GM19043 (cell line): ENCODE measurements at regions not wholly inside any gene's neighbourhood (a gene's known extent, or its start where the extent isn't known, plus 50 kb on each side); places are given as distances from the start of the nearest gene placed in this dataset.
"Not testable (repeated sequence)": the region's sequence is repeated elsewhere in the genome, so short reads cannot be mapped to it uniquely, and the experiment has no call there.

Experiments
- ATAC-seq: cut with Tn5 transposase; IDR thresholded peaks from one replicate; pipeline ENCODE4 v1.9.1; 2021; ENCODE audit warnings: low read depth; ENCODE audit not compliant: unreplicated experiment

DNA sequence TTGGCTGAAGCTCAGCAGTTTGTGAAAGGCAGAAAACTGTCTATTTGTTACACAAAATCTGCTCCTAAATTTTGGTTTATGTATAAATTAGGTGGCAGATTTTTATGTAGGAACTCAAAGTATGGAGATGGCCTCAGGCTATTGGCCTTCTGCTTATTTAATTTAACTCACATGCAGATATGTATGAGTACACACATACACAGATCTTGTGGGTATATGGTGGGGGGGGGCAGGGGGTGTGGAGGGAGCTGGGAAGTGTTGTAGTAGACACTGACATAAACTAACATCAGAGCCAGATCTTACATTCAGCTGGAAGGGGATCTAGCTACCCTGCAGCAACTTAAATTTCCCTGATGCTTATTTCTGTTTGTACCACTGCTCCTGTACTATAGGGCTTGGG is 170.8 kb downstream of the EPM2A start:
- ATAC-seq = no peak

DNA sequence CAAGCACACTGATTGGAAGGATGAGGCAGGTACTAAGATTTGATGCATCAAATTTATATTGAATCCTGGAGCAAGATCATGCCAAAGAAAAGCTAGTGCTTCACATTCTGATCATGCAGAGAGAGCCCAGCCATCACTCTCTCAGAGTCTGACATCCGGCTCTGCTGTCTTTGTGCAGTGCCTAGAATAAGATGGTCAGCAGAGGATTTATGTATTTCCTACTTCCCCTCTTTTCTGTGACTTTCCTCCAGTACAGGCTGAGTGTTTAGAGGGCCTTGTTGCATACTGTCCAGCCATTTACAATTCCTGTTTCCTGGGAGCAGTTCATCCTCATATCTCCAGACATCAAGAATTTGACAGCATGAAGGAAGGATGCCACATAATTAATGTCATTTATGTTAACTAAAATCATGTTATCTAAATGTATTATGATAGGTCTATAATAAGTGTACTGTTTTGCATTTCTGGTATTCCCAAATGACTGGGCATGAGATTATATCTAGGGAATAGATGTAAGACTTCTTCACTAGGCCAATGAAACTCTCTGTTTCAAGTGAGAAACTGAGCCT is 167.6 kb downstream of the EPM2A start:
- no peak for ATAC-seq

DNA sequence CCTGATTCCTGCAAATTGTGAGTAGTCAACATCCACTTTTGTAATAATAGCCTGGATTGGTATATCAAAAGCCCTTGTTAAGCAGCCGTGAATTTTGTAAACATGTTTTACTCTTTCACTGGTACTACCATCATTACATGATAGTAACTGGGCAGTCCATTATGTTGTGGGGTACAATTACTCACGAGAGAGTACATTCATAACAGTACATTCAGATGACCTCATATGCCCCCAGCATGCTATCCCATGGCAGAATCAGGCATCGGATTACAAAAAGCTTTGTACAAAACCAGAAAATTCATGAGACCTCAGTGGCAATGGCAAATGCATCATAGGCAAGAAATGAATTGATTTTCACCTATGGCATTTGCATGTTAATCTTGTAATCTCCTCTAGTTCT is 166.2 kb downstream of the EPM2A start:
- ATAC-seq = no peak

DNA sequence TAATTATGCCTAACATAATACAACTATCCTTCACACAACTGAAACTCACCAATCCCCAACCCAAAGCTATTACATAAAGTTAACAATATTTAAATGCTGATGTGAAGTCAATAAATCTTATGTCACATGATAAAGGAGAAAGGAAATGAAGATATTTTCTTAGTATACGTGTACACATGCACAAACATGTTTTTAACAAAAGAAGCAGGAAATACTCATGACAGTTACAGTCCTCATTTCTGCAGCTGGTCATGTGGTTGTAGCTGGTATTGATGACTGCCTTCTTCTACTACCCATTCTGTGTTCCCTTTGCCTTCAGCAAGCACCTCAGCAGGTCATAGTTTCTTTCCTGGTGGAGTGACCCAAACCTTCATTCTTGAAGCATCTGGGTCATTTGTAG is 165.0 kb downstream of the EPM2A start:
- ATAC-seq = not testable (repeated sequence)

DNA sequence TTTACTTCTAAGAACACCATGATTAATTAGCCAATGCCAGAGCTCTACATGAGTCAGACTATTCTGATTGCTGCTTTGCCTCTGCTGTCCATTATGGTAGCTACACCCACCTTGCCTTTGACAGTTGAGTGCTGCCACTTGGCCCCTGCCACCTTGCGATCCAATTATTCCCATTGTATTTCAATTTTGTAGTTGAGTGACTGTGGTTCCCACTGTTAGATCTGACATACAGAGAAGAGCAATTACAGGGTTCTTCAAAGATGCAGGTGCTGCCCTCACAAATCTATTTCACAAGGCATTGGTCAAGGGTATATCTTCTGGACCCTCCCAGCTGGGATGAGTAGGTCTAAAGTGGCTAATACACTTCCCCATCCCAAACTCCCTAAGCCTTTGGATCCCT is 161.1 kb downstream of the EPM2A start:
- not testable (repeated sequence) for ATAC-seq
